Activated CD8-positive, alpha-beta memory T cell treated with anti-CD3 and anti-CD28 coated beads, Interleukin-2, amount 10 ng/mL, durations not matched to agents 7 days and 5 days (primary cell): ENCODE measurements at regions not wholly inside any gene's neighbourhood (a gene's known extent, or its start where the extent isn't known, plus 50 kb on each side); places are given as distances from the start of the nearest gene placed in this dataset.

Experiments used
- ATAC-seq: fragments of 150-1000 bp; cut with Tn5 transposase; one replicate; pipeline ENCODE4 v1.10.0; 2021; ENCODE audit warnings: moderate library complexity
- CTCF ChIA-PET: fragments of 350-600 bp; sonication (Branson Sonifier 250); formaldehyde crosslinking; loops from one replicate; lab custom pipeline; 2021; ENCODE audit warnings: antibody characterized with exemption; lab: Charles Lee
- DNase-seq: peaks from one replicate; pipeline ENCODE4 v3.0.0-alpha.2; 2020
- H3K27ac Mint-ChIP-seq: one replicate; pipeline ENCODE4 v1.8.0; 2021; ENCODE audit warnings: mild to moderate bottlenecking, mixed read lengths
- H3K27me3 Mint-ChIP-seq: one replicate; pipeline ENCODE4 v1.8.0; 2021; ENCODE audit warnings: mixed read lengths
- H3K36me3 Mint-ChIP-seq: one replicate; pipeline ENCODE4 v1.8.0; 2021; ENCODE audit warnings: mild to moderate bottlenecking, mixed read lengths
- H3K4me1 Mint-ChIP-seq: one replicate; pipeline ENCODE4 v1.8.0; 2021; ENCODE audit warnings: mixed read lengths
- H3K4me3 Mint-ChIP-seq: one replicate; pipeline ENCODE4 v1.8.0; 2021; ENCODE audit warnings: mild to moderate bottlenecking, moderate library complexity, mixed read lengths
- H3K9me3 Mint-ChIP-seq: one replicate; pipeline ENCODE4 v1.8.0; 2022; ENCODE audit warnings: low read depth, mixed read lengths

DNA sequence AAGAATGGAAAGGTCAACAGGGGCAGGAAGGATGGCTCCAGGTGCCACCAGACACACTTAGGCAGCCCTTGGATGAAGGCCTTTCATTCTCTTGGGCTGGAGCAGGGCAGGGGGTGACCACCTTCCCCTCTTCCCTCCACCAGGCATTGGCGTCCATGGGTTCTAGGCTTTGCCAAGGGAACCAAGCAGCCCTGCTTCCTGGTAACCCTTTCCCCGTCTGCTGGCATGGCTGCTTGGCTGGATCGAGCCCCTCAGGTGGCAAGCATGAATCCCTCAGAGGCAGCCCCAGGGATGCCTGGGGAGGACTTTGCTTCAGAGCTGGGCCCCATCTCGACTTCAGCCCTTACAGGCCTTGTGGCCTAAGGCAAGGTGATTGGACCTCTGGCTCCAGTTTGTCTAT is 185.1 kb upstream of the SYT13 start:
- no peak overlapping the region for H3K4me3 Mint-ChIP-seq
- ATAC-seq (no peak), DNase-seq (no peak)
- CTCF ChIA-PET = no interaction called here
- H3K4me1 Mint-ChIP-seq = no peaks in the 10 kb centered on the region
- no peaks in the 10 kb centered on the region for H3K36me3 Mint-ChIP-seq
- peaks cover 5% of the 10 kb centered on the region for H3K27me3 Mint-ChIP-seq
- no peak overlapping the region for H3K27ac Mint-ChIP-seq
- no peaks in the 10 kb centered on the region for H3K9me3 Mint-ChIP-seq

DNA sequence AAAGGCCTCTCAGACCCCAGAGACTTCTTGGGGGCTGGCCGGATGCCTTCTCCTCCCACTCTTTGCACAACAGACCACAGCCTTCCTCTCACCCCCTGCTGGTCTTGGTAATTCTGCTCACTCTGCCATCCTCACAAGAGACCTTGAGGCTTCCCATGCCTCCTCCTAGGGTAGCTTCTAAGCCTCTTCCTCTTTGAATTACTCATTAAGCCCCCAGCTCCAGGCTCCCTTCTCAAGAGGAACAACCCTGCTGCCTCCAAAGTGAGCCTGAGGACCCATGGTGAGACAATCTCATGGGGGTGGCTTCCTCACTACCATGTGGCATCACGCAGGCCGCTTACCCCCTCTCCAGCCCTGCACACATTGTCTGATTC is 184.6 kb upstream of the SYT13 start:
- Mint-ChIP-seq H3K27ac (no peak overlapping the region), H3K4me1 (no peaks in the 10 kb centered on the region), H3K36me3 (no peaks in the 10 kb centered on the region), H3K4me3 (no peak overlapping the region), H3K9me3 (no peaks in the 10 kb centered on the region), H3K27me3 (peaks cover 3% of the 10 kb centered on the region)
- DNase-seq (no peak), ATAC-seq (no peak)
- CTCF ChIA-PET = no interaction called here

DNA sequence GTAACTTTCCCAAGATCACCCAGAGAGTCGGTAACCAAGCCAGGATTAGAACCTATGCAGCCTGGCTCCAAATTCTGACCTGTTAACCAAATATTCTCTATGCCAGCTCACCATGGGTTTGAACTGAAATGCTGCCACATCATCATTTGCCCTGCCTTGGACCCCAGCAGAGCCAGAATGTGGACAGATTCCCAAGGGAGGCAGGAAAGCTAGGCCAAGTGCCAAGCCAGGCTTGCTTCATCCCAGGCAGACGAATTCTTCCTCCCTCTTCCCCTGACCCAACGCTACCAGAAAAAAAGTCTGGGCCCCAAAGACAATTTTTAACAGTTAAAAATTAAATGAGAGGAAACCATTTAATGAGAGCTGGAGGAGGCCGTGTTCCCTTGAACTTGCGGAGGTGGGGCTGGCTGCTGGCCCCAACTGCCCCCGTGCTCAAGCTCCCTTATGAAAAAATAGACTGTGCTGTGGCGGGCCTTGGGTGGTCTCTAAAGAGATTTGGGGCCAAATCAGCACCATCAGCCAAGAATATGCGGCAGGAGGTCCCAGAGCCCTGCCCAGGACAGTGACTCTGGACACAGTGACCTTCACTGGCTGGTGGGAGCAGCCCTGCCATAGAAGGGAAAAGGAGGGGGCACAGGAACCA is 184.1 kb upstream of the SYT13 start:
- H3K27ac Mint-ChIP-seq = no peak overlapping the region
- CTCF ChIA-PET = no interaction called here
- DNase-seq = no peak
- no peaks in the 10 kb centered on the region for H3K36me3 Mint-ChIP-seq
- no peak overlapping the region for H3K4me3 Mint-ChIP-seq
- no peak for ATAC-seq
- H3K27me3 Mint-ChIP-seq = peaks cover 3% of the 10 kb centered on the region
- no peaks in the 10 kb centered on the region for H3K9me3 Mint-ChIP-seq
- H3K4me1 Mint-ChIP-seq = no peaks in the 10 kb centered on the region

DNA sequence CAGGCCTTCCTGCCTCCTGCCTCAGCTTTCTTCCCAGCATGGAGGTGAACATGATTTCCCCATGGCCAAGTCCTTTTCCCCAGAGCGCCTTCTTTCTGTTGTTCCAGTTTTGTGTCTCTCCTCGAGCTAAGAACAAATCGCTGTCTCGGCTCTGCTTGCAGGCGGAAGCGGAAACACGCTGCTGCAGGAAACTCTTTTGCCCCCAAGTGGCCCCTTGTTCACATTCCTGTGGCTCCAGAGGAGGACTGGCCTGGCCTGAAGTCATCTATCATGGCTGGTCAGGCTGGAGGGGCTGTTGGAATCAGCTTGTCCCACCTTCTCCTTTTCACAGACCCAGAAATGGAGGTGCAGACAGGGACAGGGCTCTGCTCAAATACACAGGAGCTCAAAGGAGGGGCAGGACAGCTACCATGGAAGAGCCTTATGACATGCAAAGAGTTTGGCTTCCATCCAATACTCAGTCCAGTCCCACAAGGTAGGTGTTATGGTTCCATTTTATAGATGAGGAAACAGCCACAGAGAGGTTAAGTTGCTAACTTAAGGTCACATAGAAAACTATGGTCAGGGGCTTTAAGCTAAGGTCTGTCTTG is 182.2 kb upstream of the SYT13 start:
- no peak for ATAC-seq
- no peaks in the 10 kb centered on the region for H3K36me3 Mint-ChIP-seq
- H3K27ac Mint-ChIP-seq = no peak overlapping the region
- no peak for DNase-seq
- H3K27me3 Mint-ChIP-seq = peaks cover 3% of the 10 kb centered on the region
- CTCF ChIA-PET = no interaction called here
- H3K9me3 Mint-ChIP-seq = no peaks in the 10 kb centered on the region
- H3K4me1 Mint-ChIP-seq = no peaks in the 10 kb centered on the region
- no peak overlapping the region for H3K4me3 Mint-ChIP-seq

DNA sequence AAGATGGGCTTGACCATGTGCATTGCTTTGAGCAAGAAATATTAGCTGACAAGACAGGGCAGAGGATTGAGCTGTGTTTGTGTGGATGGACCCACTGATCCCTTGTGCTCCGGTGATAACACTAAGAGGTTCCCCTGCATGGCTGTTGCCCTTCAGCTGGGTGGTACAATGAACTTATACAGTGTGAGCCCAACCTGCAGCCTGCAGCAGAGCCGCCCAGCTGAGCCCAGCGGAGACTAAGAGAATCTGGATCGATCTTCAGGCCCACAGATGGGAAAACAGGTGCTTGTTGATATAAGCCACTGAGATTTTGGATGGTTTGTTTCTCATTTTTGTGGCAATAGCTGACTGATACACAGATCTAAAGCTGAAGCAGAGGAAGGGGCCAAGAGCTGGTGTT is 177.4 kb upstream of the SYT13 start:
- ATAC-seq = no peak
- Mint-ChIP-seq H3K4me1 (no peaks in the 10 kb centered on the region), H3K9me3 (no peaks in the 10 kb centered on the region), H3K27ac (no peak overlapping the region), H3K27me3 (peaks cover 9% of the 10 kb centered on the region), H3K36me3 (no peaks in the 10 kb centered on the region), H3K4me3 (no peak overlapping the region)
- CTCF ChIA-PET = no interaction called here
- no peak for DNase-seq

DNA sequence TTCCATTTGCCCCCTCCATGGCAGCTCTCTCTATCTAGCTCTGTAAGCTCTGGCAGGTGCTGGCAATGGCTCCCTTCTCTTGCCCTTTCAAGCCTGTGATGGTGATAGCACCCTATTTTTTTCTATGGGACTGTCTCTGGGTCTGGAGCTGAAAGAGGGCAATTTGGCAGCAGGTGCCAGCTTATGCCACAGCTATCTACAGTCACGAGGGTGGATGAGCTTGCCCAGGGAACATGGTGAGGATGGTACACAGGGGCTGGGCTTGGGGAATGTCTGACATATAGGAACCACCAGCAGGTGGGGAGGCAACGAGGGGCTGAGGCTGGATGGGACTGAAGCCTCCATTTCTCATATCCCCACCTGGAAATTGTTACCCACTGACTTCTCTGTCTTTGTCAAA is 175.4 kb upstream of the SYT13 start:
- Mint-ChIP-seq H3K9me3 (no peaks in the 10 kb centered on the region), H3K27ac (no peak overlapping the region), H3K36me3 (no peaks in the 10 kb centered on the region), H3K4me1 (no peaks in the 10 kb centered on the region), H3K27me3 (peaks cover 7% of the 10 kb centered on the region), H3K4me3 (no peak overlapping the region)
- CTCF ChIA-PET = no interaction called here
- DNase-seq = no peak
- no peak for ATAC-seq

DNA sequence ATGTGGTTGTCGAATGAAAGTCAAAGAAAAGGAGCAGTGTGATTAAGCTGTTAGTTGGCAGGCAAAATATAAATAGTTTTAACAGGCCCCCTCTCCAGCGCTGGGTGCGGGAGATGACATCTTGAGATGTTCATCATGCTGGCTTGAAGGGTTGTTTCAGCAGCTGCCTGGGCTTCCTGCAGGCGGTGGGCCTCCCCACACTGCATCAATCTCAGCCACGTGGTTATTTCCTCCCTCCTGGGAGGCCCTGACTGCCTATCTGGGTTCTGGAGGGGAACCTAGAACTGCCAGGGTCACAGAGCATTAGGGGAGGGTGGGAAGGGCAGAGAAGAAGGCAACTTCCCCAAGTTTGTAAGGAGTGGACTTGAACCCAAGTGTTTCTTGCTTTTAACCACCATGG is 173.3 kb upstream of the SYT13 start:
- Mint-ChIP-seq H3K27ac (no peak overlapping the region), H3K36me3 (no peaks in the 10 kb centered on the region), H3K9me3 (no peaks in the 10 kb centered on the region), H3K4me3 (no peak overlapping the region), H3K27me3 (peaks cover 12% of the 10 kb centered on the region), H3K4me1 (no peaks in the 10 kb centered on the region)
- ATAC-seq (no peak), DNase-seq (no peak)
- CTCF ChIA-PET = no interaction called here

DNA sequence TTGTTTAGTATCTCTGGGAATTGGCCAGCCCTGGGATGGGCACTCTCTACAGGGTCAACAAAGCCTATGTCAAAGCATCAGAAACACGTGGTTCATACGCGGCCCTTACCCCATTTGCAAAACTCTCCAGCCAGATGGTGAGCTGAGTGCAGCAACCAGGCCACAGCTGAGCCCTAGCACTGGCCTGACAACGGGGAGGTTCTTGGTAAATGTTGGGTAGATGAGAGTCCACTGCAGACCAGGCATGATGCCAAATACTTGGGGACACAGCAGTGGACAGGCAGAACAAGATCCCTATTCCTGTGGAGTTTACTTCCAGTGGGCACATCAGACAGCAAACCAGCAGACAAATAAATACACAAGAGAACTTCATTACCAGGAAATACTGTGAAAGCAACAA is 172.1 kb upstream of the SYT13 start:
- Mint-ChIP-seq H3K4me3 (no peak overlapping the region), H3K4me1 (no peaks in the 10 kb centered on the region), H3K36me3 (no peaks in the 10 kb centered on the region), H3K9me3 (no peaks in the 10 kb centered on the region), H3K27ac (no peak overlapping the region), H3K27me3 (peaks cover 12% of the 10 kb centered on the region)
- DNase-seq (no peak), ATAC-seq (no peak)
- CTCF ChIA-PET = no interaction called here

DNA sequence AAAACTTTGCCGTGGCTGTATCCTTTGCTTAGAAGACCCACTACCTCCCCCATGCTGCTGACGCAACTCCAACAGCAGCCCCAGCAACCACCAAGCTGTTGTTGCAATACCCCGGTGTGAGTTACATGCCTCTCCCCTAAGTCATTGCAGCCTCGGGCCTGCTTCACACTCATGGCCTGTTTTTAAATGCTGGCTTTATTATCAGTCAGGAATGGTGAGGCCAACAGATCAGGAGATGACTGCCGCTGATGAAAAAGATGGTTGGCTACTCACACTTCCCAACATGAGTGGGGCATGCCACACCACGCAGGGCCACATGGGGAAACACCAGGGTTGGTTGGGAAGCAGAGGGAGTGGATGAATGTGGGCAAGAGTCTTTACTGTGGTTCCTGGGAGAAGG is 171.5 kb upstream of the SYT13 start:
- no peak for ATAC-seq
- no peaks in the 10 kb centered on the region for H3K4me1 Mint-ChIP-seq

DNA sequence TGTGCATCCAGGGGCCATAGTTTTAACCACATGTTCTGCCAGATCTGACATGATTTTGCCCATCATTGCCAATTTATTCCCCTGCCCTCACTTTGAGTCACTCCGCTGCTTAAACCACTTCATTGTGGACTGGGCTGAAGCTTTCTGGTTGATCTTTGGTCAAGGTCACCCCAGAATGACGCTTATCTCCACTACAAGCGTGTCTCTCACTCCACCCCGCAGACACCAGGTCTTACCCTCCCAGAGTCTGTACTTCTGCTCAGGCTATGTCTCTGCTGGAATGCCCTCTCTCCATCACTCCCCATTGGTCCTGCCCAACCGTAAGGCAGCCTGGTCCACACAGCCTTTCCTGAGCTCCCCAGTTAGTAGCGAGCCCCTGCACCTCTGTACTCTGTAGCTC is 170.5 kb upstream of the SYT13 start:
- CTCF ChIA-PET = no interaction called here
- no peak for DNase-seq
- H3K27me3 Mint-ChIP-seq = peaks cover 12% of the 10 kb centered on the region

More for the DNA sequence above, 171.5 kb upstream of the SYT13 start:
- no peaks in the 10 kb centered on the region for H3K9me3 Mint-ChIP-seq
- H3K36me3 Mint-ChIP-seq = no peaks in the 10 kb centered on the region
- CTCF ChIA-PET = no interaction called here
- H3K27ac Mint-ChIP-seq = no peak overlapping the region
- peaks cover 12% of the 10 kb centered on the region for H3K27me3 Mint-ChIP-seq
- H3K4me3 Mint-ChIP-seq = no peak overlapping the region
- DNase-seq = no peak

DNA sequence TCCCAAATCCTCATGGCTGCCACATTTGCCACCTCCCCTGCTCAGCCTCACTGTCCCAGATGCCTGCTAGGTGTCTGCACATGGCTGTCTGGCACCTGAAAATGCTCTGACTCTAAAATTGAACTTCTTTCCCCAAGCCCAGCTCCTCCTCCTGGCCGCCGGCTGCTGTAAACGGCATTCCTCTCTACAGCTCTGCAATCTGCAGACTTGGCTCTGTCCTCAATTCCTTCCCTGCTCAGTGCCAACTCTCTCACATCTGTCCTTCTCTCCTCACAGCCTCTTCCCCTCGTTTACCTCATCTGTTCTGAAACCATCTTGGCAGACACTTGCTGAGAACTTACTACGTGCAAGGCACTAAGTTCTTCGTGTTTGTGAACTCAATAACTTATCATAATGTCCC is 169.4 kb upstream of the SYT13 start:
- H3K27me3 Mint-ChIP-seq = peaks cover 9% of the 10 kb centered on the region
- DNase-seq = no peak
- no peaks in the 10 kb centered on the region for H3K9me3 Mint-ChIP-seq
- H3K4me3 Mint-ChIP-seq = no peak overlapping the region
- H3K4me1 Mint-ChIP-seq = no peaks in the 10 kb centered on the region
- no peak overlapping the region for H3K27ac Mint-ChIP-seq
- H3K36me3 Mint-ChIP-seq = no peaks in the 10 kb centered on the region
- no peak for ATAC-seq
- CTCF ChIA-PET = no interaction called here

More for the DNA sequence above, 170.5 kb upstream of the SYT13 start:
- ATAC-seq = no peak
- no peak overlapping the region for H3K27ac Mint-ChIP-seq
- H3K9me3 Mint-ChIP-seq = no peaks in the 10 kb centered on the region
- no peak overlapping the region for H3K4me3 Mint-ChIP-seq
- no peaks in the 10 kb centered on the region for H3K4me1 Mint-ChIP-seq
- H3K36me3 Mint-ChIP-seq = no peaks in the 10 kb centered on the region

DNA sequence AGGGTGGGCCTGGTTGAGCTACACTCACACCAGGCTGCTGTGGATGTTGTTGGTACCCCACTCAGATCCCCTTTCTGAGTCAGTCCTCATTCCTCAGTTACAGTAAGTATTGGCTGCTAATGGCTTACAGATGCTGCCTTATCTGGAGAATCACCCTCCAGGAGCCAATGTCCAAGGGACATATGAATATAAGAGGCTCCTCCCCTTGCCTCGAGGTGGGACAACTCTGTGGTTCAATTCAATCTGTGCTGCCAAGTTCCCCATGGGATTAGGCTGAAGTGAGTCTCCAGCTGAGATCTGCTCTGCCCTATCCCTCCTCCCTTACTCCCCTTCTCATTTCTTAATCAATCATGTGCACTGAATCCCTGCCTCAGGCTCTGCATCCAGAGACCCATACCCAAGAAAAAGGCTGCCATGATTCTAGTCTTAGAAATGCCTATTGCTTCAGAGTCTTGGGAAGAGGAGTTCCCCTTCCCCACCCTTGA is 168.8 kb upstream of the SYT13 start:
- CTCF ChIA-PET = no interaction called here
- no peak overlapping the region for H3K4me3 Mint-ChIP-seq
- H3K27me3 Mint-ChIP-seq = peaks cover 5% of the 10 kb centered on the region
- H3K36me3 Mint-ChIP-seq = no peaks in the 10 kb centered on the region
- H3K27ac Mint-ChIP-seq = no peak overlapping the region
- no peaks in the 10 kb centered on the region for H3K9me3 Mint-ChIP-seq
- no peak for DNase-seq
- no peaks in the 10 kb centered on the region for H3K4me1 Mint-ChIP-seq
- ATAC-seq = no peak

DNA sequence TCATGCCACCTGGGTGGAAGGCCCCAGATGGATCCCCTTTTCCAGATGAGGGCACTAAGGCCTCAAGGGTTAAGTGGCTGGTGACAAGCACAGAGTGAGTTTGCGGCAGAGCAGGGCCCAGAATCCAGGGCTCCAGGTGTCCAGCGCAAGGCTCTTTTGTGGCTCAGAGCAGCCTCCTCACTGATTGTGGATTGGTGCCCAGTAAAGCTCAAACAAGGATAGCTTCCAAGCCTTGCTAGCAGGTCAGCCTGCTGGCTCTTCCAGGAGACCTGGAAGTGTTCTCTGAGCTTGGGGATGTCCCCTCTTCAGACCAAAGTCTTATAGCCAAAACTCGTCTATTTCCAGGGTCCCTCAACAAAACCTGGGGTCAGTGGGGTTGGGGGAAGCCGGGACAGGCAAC is 167.6 kb upstream of the SYT13 start:
- DNase-seq (no peak), ATAC-seq (no peak)
- H3K27me3 Mint-ChIP-seq = peaks cover 5% of the 10 kb centered on the region
- H3K27ac Mint-ChIP-seq = no peak overlapping the region
- CTCF ChIA-PET = no interaction called here
- H3K36me3 Mint-ChIP-seq = no peaks in the 10 kb centered on the region
- H3K4me3 Mint-ChIP-seq = no peak overlapping the region
- H3K4me1 Mint-ChIP-seq = no peaks in the 10 kb centered on the region
- H3K9me3 Mint-ChIP-seq = no peaks in the 10 kb centered on the region

DNA sequence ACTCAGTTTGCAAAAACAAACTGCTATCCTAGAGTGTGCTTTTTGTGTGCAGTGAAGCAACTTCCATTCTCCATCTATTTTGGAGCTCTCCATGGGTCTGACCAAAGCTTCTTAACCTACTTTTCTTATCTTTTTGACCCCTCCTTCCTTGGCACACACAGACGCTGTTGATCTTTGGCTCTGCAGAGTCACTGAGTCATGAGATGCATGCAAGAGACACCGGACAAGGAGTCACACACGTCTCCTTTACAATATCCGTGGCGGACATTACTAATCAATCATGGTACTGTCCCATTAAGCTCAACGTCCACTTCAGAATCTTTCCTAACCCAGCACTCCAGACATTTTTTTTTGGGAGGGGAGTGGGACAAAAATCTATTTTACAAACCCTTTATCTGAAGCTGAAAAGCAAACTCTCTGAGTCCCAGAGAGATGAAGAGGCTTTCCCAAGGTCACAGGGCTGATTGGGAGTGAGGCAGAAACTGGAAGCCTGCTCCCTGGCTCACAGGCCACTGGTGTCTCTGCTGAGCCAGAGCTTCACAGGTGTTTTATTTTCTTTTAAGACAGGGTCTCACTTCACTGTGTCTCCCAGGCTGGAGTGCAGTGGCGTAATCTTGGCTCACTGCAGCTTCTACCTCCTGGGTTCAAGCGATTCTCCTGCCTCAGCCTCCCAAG is 165.8 kb upstream of the SYT13 start:
- Mint-ChIP-seq H3K9me3 (no peaks in the 10 kb centered on the region), H3K4me1 (no peaks in the 10 kb centered on the region), H3K36me3 (no peaks in the 10 kb centered on the region), H3K27ac (no peak overlapping the region), H3K27me3 (peaks cover 5% of the 10 kb centered on the region), H3K4me3 (no peak overlapping the region)
- DNase-seq (no peak), ATAC-seq (no peak)
- CTCF ChIA-PET = no interaction called here
